Epithelial cell of esophagus (primary cell): ENCODE measurements at regions not wholly inside any gene's neighbourhood (a gene's known extent, or its start where the extent isn't known, plus 50 kb on each side); places are given as distances from the start of the nearest gene placed in this dataset.

ENCODE experiments used
- DNase-seq: peaks from one replicate; pipeline ENCODE4 v3.0.0; 2010; ENCODE audit warnings: low read depth
- H3K4me3 ChIP-seq: 2 replicates; pipeline ENCODE4 v1.5.1; 2011; ENCODE audit warnings: mild to moderate bottlenecking, low read length, control low read depth
- TF ChIP-seq, protein P1 (sequence below): IDR thresholded peaks from 2 replicates; pipeline ENCODE4 v1.5.1; 2011; ENCODE audit warnings: low read depth, mild to moderate bottlenecking, low read length, control low read depth, inconsistent platforms; ENCODE audit not compliant: insufficient read depth; ENCODE audit errors: missing control alignments

- no peak for DNase-seq
- H3K4me3 ChIP-seq = no peak overlapping the region
- TF ChIP-seq, protein P1, sequence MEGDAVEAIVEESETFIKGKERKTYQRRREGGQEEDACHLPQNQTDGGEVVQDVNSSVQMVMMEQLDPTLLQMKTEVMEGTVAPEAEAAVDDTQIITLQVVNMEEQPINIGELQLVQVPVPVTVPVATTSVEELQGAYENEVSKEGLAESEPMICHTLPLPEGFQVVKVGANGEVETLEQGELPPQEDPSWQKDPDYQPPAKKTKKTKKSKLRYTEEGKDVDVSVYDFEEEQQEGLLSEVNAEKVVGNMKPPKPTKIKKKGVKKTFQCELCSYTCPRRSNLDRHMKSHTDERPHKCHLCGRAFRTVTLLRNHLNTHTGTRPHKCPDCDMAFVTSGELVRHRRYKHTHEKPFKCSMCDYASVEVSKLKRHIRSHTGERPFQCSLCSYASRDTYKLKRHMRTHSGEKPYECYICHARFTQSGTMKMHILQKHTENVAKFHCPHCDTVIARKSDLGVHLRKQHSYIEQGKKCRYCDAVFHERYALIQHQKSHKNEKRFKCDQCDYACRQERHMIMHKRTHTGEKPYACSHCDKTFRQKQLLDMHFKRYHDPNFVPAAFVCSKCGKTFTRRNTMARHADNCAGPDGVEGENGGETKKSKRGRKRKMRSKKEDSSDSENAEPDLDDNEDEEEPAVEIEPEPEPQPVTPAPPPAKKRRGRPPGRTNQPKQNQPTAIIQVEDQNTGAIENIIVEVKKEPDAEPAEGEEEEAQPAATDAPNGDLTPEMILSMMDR = no peak
Measured at GRCh38 chr2:125850541-125850940, 805.4 kb upstream of the GYPC start.

GRCh38 chr2:125852364-125852763, 803.6 kb upstream of the GYPC start:
- no peak for DNase-seq
- no peak overlapping the region for H3K4me3 ChIP-seq
- TF ChIP-seq, protein P1 = no peak

- DNase-seq = no peak
- TF ChIP-seq, protein P1 = no peak
- H3K4me3 ChIP-seq = no peak overlapping the region
Measured at GRCh38 chr2:125853626-125854025, 802.3 kb upstream of the GYPC start.

DNA sequence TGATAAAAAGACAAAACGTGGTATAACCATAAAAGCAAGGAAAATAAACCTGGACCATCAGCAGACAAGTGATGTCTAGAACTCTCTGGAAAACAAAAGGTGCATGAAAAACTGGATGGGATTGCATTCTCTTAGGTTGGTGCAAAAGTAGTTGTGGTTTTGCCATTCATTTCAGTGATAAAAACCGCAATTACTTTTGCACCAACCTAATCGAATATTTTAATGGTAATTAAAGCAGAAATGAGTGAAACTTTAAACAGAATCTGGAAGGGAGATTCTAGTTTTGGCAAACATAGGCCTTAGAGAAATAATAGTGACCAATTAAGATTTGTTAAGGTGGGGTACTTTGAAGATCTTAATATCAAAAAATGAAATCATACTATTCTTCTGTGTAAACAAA, 800.8 kb upstream of the GYPC start:
- no peak for DNase-seq
- H3K4me3 ChIP-seq = no peak overlapping the region
- TF ChIP-seq, protein P1 = no peak

GRCh38 chr2:125857971-125858794, 797.8 kb upstream of the GYPC start:
- H3K4me3 ChIP-seq = no peak overlapping the region
- TF ChIP-seq, protein P1 = no peak

DNA sequence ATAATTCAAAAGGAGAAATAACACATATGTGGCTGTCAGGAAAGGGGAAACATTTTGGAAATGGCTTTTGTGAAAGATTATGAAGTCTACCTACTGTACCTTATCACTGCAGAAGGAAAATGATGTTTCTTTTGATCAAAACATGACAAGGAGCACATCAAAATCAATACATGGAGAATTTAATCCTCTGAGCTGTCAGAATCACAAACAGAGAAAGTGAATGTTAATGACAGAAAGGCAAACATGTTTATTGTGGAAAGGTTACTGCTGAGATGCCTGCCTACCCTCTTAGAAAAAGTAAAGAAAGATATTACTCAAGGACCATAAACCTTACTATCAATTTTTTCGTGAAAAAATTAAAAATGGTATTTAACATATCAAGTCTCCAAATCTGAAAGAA, 794.5 kb upstream of the GYPC start:
- TF ChIP-seq, protein P1 = no peak
- no peak for DNase-seq
- H3K4me3 ChIP-seq = no peak overlapping the region

More at GRCh38 chr2:125857971-125858794, 797.8 kb upstream of the GYPC start:
- no peak for DNase-seq

GRCh38 chr2:125867908-125868307, 788.0 kb upstream of the GYPC start:
- TF ChIP-seq, protein P1 = no peak
- H3K4me3 ChIP-seq = no peak overlapping the region
- DNase-seq = no peak
